ENCODE measurements at regions not wholly inside any gene's neighbourhood (a gene's known extent, or its start where the extent isn't known, plus 50 kb on each side); places are given as distances from the start of the nearest gene placed in this dataset.

GRCh38 chrX:39450234-39450977 is 647.4 kb downstream of the BCOR start:
- Histone ChIP-seq H3K4me1 (ENCODE audit: insufficient read depth) (peaks cover 2% of the 10 kb centered on the region), H3K27ac (no peak overlapping the region), H3K36me3 (no peaks in the 10 kb centered on the region), H3K27me3 (no peaks in the 10 kb centered on the region), H3K9me3 (no peaks in the 10 kb centered on the region), H3K4me3 (no peak overlapping the region)
- no peak for DNase-seq
- intact Hi-C loops (cut with DNase I) = no loop called here
- TF ChIP-seq CTCF (IDR thresholded peaks at IDR 0.05) (no peak), EP300 (IDR thresholded peaks at IDR 0.05) (no peak), POLR2A (IDR thresholded peaks at IDR 0.05) (no peak)
- 43 to 49% (median 46%) methylated on average over 11 of the region's 11 CpGs for WGBS, 3 donors

DNA sequence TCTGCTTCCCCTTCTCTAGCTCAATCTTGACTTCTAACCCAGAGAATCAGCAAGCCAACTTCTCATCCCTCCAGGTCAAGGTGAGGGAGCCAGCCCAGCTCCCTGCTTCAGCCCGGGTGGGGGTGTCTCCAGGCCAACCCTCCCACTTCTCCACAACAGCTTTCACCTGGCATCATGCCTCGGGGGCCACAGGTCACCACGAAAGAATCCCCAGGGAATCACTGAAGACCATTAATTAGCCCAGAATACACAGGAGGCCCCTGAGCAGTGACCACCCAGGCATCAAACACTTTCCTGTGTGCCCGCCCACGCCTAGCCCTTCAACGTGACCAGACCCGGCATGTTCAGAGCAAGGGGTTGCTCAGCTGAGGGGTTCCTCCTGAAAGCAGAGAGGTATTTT is 646.7 kb downstream of the BCOR start:
- DNase-seq = peak; percentile 29 to 59 (median 49)
- Histone ChIP-seq H3K36me3 (no peaks in the 10 kb centered on the region), H3K27me3 (no peaks in the 10 kb centered on the region), H3K27ac (no peak overlapping the region), H3K9me3 (no peaks in the 10 kb centered on the region), H3K4me3 (no peak overlapping the region), H3K4me1 (ENCODE audit: insufficient read depth) (peaks cover 2% of the 10 kb centered on the region)
- no peak for TF ChIP-seq POLR2A (IDR thresholded peaks at IDR 0.05)
- no peak for TF ChIP-seq CTCF (IDR thresholded peaks at IDR 0.05)
- TF ChIP-seq EP300 (IDR thresholded peaks at IDR 0.05) = no peak
- intact Hi-C loops (cut with DNase I) = no loop called here
- WGBS, 3 donors = 45 to 67% (median 46%) methylated on average over 7 of the region's 7 CpGs

- intact Hi-C loops (cut with DNase I) = no loop called here
- H3K27me3 ChIP-seq = no peaks in the 10 kb centered on the region
- no peaks in the 10 kb centered on the region for H3K36me3 ChIP-seq
- H3K27ac ChIP-seq = no peak overlapping the region
- peaks cover 2% of the 10 kb centered on the region for H3K4me1 ChIP-seq (ENCODE audit: insufficient read depth)
- no peaks in the 10 kb centered on the region for H3K9me3 ChIP-seq
- no peak overlapping the region for H3K4me3 ChIP-seq
- TF ChIP-seq EP300 (IDR thresholded peaks at IDR 0.05) = no peak
- TF ChIP-seq CTCF (IDR thresholded peaks at IDR 0.05) = no peak
- TF ChIP-seq POLR2A (IDR thresholded peaks at IDR 0.05) = no peak
- WGBS, 3 donors = 76 to 89% (median 85%) methylated on average over 4 of the region's 4 CpGs
- DNase-seq = no peak
These were observed 645.4 kb downstream of the BCOR start for GRCh38 chrX:39452401-39452800.

DNA sequence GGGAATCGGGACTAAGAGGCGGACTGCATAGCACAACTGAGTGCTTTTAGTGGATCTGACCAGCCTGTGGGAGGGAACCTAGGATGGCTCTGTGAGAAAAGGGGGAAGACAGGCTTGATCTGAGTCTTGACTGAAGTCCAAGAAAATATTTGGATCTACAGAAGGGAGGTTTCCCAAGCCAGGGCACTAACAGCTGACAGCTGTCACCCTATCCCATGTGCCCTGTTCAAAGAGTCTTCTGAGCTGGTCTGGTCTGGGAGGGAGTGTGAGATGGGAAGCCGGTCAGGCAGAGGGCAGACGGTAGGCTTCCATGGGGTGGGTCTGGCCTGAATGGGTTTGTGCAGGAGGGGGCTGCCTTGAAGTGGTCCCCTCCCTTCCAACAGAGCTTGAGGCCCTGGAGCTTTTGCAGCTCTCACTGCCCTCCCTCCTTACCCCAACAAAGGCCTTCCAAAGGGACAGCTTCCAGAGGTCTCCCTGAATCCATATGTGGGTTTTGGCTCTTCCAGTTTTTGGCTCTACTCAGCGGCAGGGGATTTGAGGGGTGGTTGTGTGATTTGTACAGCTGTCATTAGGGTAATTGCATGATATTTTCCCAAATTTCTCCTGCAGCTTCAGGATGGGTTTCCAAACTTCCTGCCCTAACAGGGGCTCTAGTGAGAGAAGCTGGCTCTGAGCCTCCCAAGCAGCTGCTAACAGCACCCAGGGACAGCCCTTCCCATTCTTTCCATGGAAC is 643.7 kb downstream of the BCOR start:
- no peaks in the 10 kb centered on the region for H3K27me3 ChIP-seq
- peaks cover 2% of the 10 kb centered on the region for H3K4me1 ChIP-seq (ENCODE audit: insufficient read depth)
- no peak for TF ChIP-seq CTCF (IDR thresholded peaks at IDR 0.05)
- no peak for TF ChIP-seq EP300 (IDR thresholded peaks at IDR 0.05)
- no peak for TF ChIP-seq POLR2A (IDR thresholded peaks at IDR 0.05)
- no peak for DNase-seq
- H3K4me3 ChIP-seq = no peak overlapping the region
- H3K27ac ChIP-seq = no peak overlapping the region
- intact Hi-C loops (cut with DNase I) = no loop called here
- WGBS, 3 donors = 56 to 72% (median 58%) methylated on average over 5 of the region's 5 CpGs
- no peaks in the 10 kb centered on the region for H3K36me3 ChIP-seq
- H3K9me3 ChIP-seq = no peaks in the 10 kb centered on the region

All from ovary (tissue), 7 donors.